SK-N-MC (cell line): ENCODE measurements at regions not wholly inside any gene's neighbourhood (a gene's known extent, or its start where the extent isn't known, plus 50 kb on each side); places are given as distances from the start of the nearest gene placed in this dataset.

Experiments
- EZH2 ChIP-seq: fragments of 200-600 bp; sonication (generic); IDR thresholded peaks from one replicate; pipeline ENCODE4 v1.6.1; 2017; ENCODE audit warnings: antibody characterized with exemption
- FOXP2 ChIP-seq: optimal IDR thresholded peaks from 2 replicates; pipeline ENCODE3; 2011; ENCODE audit warnings: mild to moderate bottlenecking, moderate library complexity; ENCODE audit not compliant: insufficient read depth; ENCODE audit errors: extremely low read length, control extremely low read depth

DNA sequence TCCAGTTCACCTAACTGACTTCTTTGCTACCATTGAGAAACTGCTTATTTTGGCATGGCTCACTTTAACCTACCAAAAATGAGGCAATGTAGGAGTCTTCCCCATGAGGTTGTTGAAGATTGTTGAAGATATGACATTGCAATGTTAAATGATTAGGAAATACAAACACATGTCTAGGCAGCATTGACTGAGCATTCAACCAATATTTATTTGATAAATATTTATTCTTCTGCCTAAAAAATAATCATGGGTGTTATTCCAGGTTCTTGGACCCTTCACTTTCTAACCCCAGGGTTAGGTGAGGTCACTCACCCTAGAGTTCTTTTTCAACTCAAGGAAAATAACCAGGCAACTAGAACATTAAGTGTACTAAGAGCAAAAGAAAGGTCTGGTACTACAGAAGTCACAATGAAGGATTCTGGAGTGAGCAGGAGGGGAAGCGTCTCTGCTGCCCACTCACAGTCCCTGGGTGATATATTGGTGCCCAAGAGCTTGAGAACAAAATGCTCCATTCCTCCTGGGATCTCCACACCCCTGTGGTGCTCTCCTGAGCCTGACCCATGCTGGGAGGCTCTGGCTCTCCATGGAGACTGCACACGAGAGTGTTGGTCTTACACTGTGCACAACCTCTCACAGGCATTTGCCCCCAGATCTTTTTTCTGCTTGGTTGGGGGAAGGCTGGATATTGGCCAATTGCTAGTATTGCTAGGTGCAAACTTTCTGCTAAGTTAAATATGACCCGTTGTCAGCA, 123.4 kb downstream of the SPAG6 start:
- TF ChIP-seq FOXP2 (no peak), EZH2 (no peak)
